Caco-2 (cell line): ENCODE measurements at regions not wholly inside any gene's neighbourhood (a gene's known extent, or its start where the extent isn't known, plus 50 kb on each side); places are given as distances from the start of the nearest gene placed in this dataset.

Source experiments
- BruUV-seq: library from RNA; stranded (reverse); fragments of 400-500 nt; replicated peaks from 2 replicates; lab custom pipeline; 2021; lab: Mats Ljungman, UMichigan
- CTCF ChIA-PET: fragments of 300-600 bp; sonication (Branson Sonifier 250); formaldehyde crosslinking; loops from one replicate; lab custom pipeline; 2022; ENCODE audit warnings: antibody characterized with exemption; lab: Charles Lee
- POLR2A ChIA-PET: fragments of 300-600 bp; sonication (Branson Sonifier 250); formaldehyde crosslinking; loops from one replicate; lab custom pipeline; 2022; ENCODE audit warnings: antibody characterized with exemption; lab: Charles Lee
- DNase-seq, 2 experiments: peaks; one replicate each; pipeline versions ENCODE4 v3.0.0 to v3.0.0-alpha.2; 2020 to 2022
- H3K27me3 ChIP-seq: replicated peaks from 2 replicates; pipeline ENCODE4 v1.6.0; 2011; ENCODE audit warnings: low read length; ENCODE audit not compliant: control insufficient read depth, insufficient read depth
- H3K36me3 ChIP-seq: 2 replicates; pipeline ENCODE4 v1.5.1; 2011; ENCODE audit warnings: low read length; ENCODE audit not compliant: control insufficient read depth, insufficient read depth
- H3K4me1 ChIP-seq: fragments of 250-450 bp; sonication (Bioruptor Pico); 2 replicates; pipeline ENCODE4 v1.5.1; 2020; ENCODE audit warnings: mild to moderate bottlenecking
- H3K4me3 ChIP-seq: 2 replicates; pipeline ENCODE4 v1.5.1; 2011; ENCODE audit warnings: low read depth, mild to moderate bottlenecking, control low read depth, low read length
- H3K9me3 ChIP-seq: fragments of 250-450 bp; sonication (Bioruptor Pico); 2 replicates; pipeline ENCODE4 v1.5.1; 2020; ENCODE audit warnings: mild to moderate bottlenecking, moderate library complexity
- H3K27ac Mint-ChIP-seq: one replicate; pipeline ENCODE4 v1.8.0; 2022; ENCODE audit warnings: mixed read lengths; ENCODE audit not compliant: unreplicated experiment
- H3K27me3 Mint-ChIP-seq: one replicate; pipeline ENCODE4 v1.8.0; 2022; ENCODE audit warnings: mixed read lengths; ENCODE audit not compliant: insufficient read depth, unreplicated experiment
- H3K36me3 Mint-ChIP-seq: one replicate; pipeline ENCODE4 v1.8.0; 2022; ENCODE audit warnings: mild to moderate bottlenecking, mixed read lengths; ENCODE audit not compliant: insufficient read depth, unreplicated experiment
- H3K4me1 Mint-ChIP-seq: one replicate; pipeline ENCODE4 v1.8.0; 2022; ENCODE audit warnings: low read depth, mixed read lengths; ENCODE audit not compliant: unreplicated experiment
- H3K4me3 Mint-ChIP-seq: one replicate; pipeline ENCODE4 v1.8.0; 2022; ENCODE audit warnings: mild to moderate bottlenecking, moderate library complexity, mixed read lengths; ENCODE audit not compliant: unreplicated experiment
- H3K9me3 Mint-ChIP-seq: one replicate; pipeline ENCODE4 v1.8.0; 2022; ENCODE audit warnings: mixed read lengths; ENCODE audit not compliant: unreplicated experiment
- intact Hi-C: fragments of 100-400 bp; cut with micrococcal nuclease; formaldehyde crosslinking; loops from one replicate; pipeline ENCODE4 v1.10.0; 2022; ENCODE audit not compliant: unreplicated experiment
- TF ChIP-seq, protein P1 (sequence below), 2 experiments: fragments of 200-600 bp in 1 of 2; IDR thresholded peaks; 1 replicate in 1 of 2; 2 replicates in 1 of 2; pipeline versions ENCODE4 v1.5.1 to v1.8.0; 2011 to 2022; ENCODE audit warnings: antibody characterized with exemption in 1 of 2, control low read depth in 1 of 2, inconsistent platforms in 1 of 2, low read depth in 1 of 2, low read length in 1 of 2, mild to moderate bottlenecking in 1 of 2, moderate library complexity in 1 of 2; ENCODE audit not compliant: insufficient read depth in 1 of 2, severe bottlenecking in 1 of 2, unreplicated experiment in 1 of 2

DNA sequence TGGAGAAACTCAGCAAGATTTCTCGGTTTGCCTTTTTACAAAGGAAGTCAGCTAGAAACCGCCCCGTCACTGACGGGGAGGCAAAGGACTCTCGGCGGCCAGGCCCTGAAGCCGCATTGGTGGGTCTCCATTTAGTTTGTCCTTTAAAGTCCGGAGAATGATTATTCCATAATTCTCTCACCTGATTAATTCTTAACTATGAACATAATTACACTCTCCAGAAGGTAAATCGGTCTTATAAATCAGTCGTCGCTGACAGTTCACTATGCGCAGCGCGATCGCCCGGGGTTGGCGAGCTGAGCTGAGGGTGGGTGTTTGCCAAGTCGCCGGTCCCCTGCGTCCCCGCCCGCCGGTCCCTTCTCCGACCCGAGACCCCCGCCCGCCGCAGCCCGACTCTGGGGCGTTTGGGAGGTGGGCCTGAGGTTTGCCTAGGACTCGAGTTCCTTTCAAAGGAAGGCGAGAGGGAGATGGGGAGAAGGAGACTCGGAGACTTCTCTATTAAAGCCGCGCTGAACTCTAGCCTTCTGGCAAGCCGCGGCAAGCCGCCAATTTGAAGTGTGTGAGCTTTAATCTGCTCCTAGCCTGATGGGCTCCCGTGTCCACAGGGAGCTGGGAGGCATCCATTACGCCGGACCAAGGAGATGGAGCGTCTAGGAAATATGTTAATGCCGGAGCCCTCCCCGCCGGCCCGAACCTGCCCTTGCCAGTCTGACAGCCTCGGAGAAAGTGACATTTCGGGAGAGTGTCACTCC, 392.9 kb downstream of the NOVA1 start:
- Mint-ChIP-seq H3K4me3 (no peak overlapping the region), H3K27ac (no peak overlapping the region), H3K27me3 (peaks cover 16% of the 10 kb centered on the region), H3K9me3 (no peaks in the 10 kb centered on the region), H3K4me1 (no peaks in the 10 kb centered on the region), H3K36me3 (no peaks in the 10 kb centered on the region)
- Histone ChIP-seq H3K36me3 (no peaks in the 10 kb centered on the region), H3K4me1 (no peaks in the 10 kb centered on the region), H3K9me3 (no peaks in the 10 kb centered on the region), H3K27me3 (no peaks in the 10 kb centered on the region; the same call in 1 of the 2 replicates), H3K4me3 (no peak overlapping the region)
- POLR2A ChIA-PET = no interaction called here
- intact Hi-C loops = loop anchor here (5.0 kb wide), 1 partner anchor 72 kb away; no protein-coding TSS in a partner anchor
- CTCF ChIA-PET = no interaction called here
- no peak for DNase-seq
- no TSS peak for BruUV-seq
- TF ChIP-seq, protein P1, sequence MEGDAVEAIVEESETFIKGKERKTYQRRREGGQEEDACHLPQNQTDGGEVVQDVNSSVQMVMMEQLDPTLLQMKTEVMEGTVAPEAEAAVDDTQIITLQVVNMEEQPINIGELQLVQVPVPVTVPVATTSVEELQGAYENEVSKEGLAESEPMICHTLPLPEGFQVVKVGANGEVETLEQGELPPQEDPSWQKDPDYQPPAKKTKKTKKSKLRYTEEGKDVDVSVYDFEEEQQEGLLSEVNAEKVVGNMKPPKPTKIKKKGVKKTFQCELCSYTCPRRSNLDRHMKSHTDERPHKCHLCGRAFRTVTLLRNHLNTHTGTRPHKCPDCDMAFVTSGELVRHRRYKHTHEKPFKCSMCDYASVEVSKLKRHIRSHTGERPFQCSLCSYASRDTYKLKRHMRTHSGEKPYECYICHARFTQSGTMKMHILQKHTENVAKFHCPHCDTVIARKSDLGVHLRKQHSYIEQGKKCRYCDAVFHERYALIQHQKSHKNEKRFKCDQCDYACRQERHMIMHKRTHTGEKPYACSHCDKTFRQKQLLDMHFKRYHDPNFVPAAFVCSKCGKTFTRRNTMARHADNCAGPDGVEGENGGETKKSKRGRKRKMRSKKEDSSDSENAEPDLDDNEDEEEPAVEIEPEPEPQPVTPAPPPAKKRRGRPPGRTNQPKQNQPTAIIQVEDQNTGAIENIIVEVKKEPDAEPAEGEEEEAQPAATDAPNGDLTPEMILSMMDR (IDR thresholded peaks at IDR 0.05; ENCODE audit: insufficient read depth in 1 of 2, low read depth in 1 of 2, low read length in 1 of 2, severe bottlenecking in 1 of 2, unreplicated experiment in 1 of 2) = no peak

DNA sequence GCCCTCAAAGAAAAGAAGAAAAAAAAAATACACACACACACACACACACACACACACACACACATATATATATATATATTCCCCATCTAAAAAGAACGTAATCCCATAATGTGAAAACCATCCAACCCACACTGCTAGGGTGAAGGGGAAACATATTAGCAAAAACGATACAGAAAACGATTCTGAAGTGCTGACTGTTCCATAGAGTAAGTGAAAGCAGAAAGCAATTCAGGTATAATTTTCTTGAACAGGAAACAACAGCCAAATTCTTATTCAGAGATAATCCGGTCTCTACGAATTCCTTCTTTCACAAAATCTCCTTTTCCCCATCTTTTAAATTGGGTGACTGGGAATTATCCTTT, 393.5 kb downstream of the NOVA1 start:
- no peaks in the 10 kb centered on the region for H3K36me3 ChIP-seq
- Mint-ChIP-seq H3K9me3 (no peaks in the 10 kb centered on the region), H3K4me1 (no peaks in the 10 kb centered on the region), H3K27ac (no peak overlapping the region), H3K27me3 (peaks cover 19% of the 10 kb centered on the region), H3K36me3 (no peaks in the 10 kb centered on the region), H3K4me3 (no peak overlapping the region)
- H3K4me3 ChIP-seq = no peak overlapping the region
- BruUV-seq = no TSS peak
- H3K9me3 ChIP-seq = no peaks in the 10 kb centered on the region
- CTCF ChIA-PET = no interaction called here
- POLR2A ChIA-PET = no interaction called here
- TF ChIP-seq, protein P1 (IDR thresholded peaks at IDR 0.05; ENCODE audit: insufficient read depth in 1 of 2, low read depth in 1 of 2, low read length in 1 of 2, severe bottlenecking in 1 of 2, unreplicated experiment in 1 of 2) = no peak
- no peaks in the 10 kb centered on the region for H3K4me1 ChIP-seq
- no peak for DNase-seq
- intact Hi-C loops = no loop called here
- H3K27me3 ChIP-seq = no peaks in the 10 kb centered on the region; the same call in 1 of the 2 replicates

DNA sequence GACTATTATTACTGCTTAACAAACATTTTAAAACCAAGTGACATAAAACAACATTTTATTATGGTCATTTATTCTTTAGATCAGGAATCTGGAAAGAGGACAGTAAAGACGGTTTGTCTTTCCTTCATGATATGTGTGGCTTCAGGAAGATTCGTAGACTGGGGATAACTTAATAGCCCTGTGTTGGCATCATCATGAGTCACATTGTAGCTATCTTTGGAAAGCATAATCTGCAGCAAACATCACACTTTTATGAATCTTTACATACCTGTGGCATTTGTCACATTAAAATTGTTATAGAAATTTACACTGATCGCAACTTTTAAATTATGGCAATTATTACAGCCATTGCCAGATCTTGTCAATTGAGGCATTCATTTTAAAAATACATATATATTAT, 397.1 kb downstream of the NOVA1 start:
- Histone ChIP-seq H3K36me3 (no peaks in the 10 kb centered on the region), H3K4me1 (no peaks in the 10 kb centered on the region), H3K27me3 (no peaks in the 10 kb centered on the region; the same call in 1 of the 2 replicates), H3K9me3 (no peaks in the 10 kb centered on the region), H3K4me3 (no peak overlapping the region)
- H3K36me3 Mint-ChIP-seq = no peaks in the 10 kb centered on the region
- no peak for DNase-seq
- no peaks in the 10 kb centered on the region for H3K4me1 Mint-ChIP-seq
- no peaks in the 10 kb centered on the region for H3K9me3 Mint-ChIP-seq
- H3K27me3 Mint-ChIP-seq = peaks cover 10% of the 10 kb centered on the region
- BruUV-seq = no TSS peak
- POLR2A ChIA-PET = no interaction called here
- intact Hi-C loops = no loop called here
- CTCF ChIA-PET = no interaction called here
- no peak overlapping the region for H3K4me3 Mint-ChIP-seq
- TF ChIP-seq, protein P1 (IDR thresholded peaks at IDR 0.05; ENCODE audit: insufficient read depth in 1 of 2, low read depth in 1 of 2, low read length in 1 of 2, severe bottlenecking in 1 of 2, unreplicated experiment in 1 of 2) = no peak
- H3K27ac Mint-ChIP-seq = no peak overlapping the region
